ENCODE measurements at regions not wholly inside any gene's neighbourhood (a gene's known extent, or its start where the extent isn't known, plus 50 kb on each side); places are given as distances from the start of the nearest gene placed in this dataset.

DNA sequence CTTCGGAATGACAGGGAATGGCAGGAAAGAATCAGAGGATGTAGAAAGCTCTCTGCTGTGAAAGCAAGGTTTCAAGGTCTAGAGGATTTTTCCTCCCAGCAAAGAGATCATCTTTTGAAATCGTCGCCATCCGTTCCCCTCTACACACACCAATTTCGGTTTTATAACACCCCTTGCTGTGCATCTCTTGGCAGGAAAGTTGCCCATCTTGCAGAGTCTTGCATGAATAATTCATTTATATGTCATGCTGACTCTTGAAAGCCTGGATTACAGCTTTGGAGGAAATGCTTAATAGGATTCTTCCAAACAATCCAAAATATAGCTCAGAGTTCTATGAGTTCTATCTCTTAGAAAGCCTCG lies 262.7 kb downstream of the CHL1 start:
- no peak for DNase-seq

DNA sequence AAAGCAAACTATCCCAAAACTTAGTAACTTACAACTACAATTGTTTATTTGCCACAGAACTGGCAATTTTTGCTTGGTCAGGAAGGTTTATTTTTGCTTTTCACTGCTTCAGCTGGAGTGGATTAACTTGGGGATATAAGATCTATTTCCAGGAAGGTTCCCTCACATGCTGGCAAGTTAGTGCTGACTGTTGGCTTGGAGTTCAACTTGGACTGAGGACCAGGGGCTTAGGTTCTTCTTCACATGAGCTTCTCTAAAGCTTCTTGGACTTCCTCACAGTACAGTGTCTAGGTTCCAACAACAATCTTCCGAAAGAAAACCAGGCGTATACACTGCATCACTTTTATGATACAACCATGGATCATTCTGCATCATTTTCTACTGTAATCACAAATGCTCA lies 264.4 kb downstream of the CHL1 start:
- DNase-seq = no peak

DNA sequence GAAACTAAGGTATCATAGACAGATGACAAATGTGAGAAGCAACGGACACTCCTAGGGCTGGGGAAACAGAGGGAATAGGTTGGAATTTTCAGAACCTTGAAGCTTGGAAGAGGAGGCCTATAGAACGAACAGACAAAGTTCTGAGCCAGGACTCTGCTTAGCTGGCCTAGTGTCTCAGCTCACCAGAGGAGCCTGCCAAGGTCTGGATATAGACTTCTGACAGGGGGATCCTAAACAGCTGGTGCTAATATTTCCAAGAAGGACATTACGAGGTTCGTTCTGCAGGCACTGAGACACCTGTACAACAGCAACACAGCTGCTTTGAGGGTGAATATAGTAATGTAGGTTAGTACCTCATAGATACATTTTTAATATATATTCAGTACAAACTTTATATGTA lies 266.3 kb downstream of the CHL1 start:
- no peak for DNase-seq

DNA sequence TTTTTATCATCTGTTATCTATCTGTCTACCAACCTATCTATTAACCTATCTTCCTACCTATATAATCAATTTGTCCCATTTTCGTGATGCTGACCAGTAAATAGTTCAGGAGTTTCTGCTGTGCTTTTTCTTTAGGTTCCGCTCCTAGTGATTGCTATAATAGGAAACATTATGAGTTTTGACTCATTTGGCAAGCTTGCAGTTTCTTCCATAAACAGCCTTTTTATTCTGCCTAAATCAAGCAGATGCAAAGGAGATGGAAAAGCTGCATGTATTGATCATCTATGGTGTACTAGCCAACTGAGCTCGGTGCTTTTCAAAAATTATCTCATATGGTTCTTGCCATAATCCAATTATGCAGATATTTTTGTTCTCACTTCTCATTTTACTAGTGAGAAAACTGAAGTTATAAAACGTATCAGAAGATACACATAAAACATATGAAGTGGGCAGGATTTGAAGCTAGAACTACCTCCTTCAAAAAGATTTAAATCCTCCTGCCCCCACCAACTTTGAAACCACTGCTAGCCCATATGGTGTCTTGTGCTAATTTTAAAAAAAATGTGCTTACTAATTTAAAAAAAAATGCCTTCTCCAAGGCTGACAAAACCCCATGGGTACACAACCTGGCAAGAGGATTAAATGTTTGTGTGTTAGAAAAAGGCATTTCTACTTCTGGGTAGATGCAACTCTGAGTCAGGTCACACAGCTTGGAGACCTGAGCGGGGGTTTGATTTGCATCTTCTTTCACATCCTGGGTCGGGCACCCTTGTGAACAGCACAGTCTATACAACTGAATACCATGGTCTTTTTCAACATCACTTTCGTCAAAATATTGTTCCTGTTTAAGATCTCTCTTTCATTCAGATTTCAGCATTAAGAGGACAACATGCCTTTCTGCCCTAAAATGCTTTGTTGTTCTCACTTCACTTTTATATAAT lies 267.0 kb downstream of the CHL1 start:
- DNase-seq = no peak

DNA sequence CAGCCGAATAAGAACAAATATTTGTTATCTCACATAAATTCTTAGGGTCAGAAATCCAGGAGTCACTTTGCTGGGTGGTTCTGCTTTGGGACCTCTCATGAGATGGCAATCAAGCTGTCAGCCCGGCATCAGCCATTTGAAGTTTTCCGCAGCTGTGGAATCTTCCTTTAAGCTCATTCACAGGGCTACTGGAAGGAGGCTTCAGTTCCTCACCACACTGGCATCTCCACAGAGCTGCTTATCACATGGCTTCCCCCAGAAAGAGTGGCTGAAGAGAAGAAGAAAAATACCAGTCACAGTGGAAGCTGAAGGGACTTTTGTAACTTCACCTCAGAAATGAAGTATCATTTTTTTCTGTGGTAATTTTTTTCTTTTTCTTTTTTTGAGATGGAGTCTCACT lies 267.7 kb downstream of the CHL1 start:
- no peak for DNase-seq

DNA sequence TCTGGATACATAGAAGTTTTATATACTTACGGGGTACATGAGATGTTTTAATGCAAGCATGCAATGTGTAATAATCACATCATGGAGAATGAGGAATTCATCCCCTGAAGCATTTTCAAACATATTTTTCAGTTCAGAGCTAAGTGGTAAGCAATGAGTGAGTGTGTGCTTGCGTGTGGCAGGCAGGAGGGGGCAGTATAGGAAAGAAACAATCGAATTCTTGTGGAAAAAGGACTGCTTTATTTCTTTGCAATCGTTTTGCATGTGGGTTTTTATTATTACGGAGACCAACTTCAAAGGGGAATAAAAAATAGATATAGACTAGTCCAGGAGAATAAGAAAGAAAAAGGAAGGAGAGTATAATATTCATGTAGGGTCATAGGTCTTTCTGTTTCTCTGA lies 271.6 kb downstream of the CHL1 start:
- no peak for DNase-seq

DNA sequence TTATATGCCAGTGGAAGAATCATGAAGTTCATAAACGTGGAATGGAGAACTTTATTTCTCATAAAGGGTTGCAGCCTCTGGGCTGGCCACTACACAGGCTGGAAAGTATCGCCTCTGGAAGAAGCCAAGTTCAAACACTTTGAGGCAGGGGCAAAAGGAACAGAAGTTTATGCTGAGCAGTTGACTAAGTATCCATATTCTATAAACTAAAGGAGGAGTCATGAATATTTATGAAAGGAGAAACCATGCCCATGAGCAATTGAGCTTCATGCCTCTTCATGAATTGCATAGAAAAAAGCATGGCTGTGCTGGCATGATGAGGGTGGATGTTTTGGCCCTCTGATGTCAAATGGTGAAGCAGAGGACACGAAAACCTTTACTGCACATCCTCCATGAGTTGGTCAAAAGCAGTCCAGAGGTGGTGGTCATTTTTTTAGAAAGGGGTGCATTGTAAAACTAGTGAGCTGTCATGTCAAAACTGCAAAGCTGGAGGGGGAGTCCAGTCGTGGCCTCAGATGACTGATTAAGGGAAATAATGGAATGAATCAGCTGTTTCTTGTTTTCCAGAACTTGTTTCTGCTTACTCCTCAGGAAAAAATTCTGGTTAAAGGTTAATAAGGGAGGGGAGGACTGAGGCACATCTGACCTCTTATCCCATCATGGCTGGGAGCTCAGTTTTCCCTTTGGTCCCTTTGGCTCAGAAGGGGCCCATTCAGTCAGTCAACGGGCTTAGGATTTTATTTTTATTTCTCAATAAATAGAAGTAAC lies 276.7 kb downstream of the CHL1 start:
- no peak for DNase-seq

DNA sequence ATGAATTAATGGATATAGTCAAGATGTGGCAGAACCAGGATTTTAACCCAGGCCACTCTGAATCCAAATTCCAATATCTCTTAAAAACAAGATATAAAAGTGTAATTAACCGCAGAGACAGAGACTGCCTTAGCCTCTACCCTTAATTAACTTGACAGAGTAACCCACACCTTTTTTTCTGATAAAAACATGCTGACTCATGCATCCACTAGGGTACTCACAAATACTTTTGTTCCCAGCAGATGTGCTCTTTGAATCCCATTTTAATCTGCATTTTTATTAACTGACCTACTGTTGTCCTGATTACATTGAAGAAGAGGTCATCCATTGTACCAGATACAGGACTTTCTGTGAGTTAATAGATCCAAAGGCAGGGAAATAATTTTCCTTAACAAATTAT lies 278.3 kb downstream of the CHL1 start:
- DNase-seq = no peak

DNA sequence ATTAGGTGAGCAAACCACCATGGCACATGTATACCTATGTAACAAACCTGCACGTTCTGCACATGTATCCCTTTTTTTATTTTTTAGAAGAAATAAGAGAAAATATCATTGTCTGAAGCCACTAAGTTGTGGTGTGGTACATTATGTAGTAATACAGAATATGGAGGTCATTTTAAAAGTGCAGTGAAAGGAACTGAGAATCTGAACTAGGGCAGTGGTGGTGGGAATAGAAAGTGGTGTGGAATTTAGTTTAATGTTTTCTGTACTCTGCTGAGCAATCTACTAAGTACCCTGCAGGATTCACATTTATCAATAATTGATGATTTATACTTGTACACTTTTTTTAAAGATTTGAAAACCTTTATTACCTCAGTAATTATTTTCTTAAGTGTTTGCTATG lies 283.5 kb downstream of the CHL1 start:
- DNase-seq = no peak

DNA sequence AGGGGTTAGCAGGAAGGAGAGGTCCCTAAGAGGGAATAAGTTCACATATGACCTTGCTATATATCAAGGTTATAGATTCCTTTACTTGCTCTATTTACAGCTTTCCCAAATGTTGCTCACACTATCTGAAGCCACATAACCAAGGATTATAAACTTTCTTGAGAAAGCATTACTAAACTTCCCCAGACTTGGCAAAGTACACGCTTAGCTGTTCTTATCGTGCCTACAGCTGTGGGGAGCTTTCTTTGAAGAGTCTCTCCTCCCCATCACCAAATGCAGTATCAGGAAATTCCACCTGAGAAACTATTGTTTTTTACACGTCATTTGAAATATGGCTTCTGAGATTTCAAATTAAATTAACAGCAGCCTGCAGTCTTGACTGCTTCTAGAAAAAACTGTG lies 284.5 kb downstream of the CHL1 start:
- DNase-seq = no peak

DNA sequence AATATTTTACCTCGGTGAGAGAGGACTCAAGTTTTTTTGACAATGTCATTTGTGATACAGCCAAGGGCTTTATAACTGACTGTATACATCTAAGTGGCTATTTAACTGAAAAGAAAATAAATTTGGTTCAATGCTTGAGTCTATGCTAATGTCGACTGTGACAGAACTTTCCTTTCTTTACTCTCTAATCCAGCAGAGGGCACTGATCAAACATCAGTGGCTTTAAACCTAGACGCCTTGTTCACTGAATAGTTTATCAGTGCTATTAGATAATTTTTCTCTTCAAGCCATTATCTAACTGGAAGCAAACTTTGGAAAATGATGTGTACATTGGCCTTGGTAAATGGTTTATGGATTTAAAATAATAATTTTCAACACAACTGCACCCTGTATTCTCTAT lies 285.1 kb downstream of the CHL1 start:
- DNase-seq = no peak

DNA sequence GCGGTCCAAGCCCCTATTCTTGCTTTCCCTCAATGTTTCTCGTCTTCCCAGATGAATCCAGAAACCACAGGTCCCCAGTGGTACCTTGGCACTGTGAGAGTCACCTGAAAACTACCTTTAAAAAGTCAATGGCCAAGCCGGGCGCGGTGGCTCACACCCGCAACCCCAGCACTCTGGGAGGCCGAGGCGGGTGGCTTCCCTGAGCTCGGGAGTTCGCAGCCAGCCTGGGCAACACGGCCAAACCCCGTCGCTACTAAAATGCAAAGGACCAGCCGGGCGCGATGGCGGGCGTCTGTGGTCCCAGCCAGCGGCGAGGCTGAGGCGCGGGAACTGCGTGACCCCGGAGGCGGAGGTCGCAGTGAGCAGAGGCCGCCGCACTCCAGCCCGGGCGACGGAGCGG lies 285.9 kb downstream of the CHL1 start:
- DNase-seq = no peak

DNA sequence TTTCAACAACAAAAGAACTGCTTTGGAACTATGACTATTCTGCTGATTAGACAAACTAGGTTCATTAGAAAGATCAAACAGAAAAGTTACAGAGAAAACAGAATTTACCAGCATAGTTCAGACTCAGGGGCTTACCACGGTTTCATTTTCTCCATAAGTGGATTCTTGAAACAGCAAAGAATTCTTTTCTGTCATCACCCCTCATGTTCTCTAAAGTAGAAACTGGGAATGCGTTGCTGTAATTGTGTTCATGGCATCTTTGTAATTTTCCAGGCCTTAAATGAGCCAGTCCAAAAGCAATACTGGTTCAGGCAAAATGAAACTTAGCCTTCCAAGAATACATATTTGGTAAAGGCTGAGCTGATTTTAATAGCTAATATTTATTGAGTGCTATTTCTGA lies 287.8 kb downstream of the CHL1 start:
- DNase-seq = no peak

DNA sequence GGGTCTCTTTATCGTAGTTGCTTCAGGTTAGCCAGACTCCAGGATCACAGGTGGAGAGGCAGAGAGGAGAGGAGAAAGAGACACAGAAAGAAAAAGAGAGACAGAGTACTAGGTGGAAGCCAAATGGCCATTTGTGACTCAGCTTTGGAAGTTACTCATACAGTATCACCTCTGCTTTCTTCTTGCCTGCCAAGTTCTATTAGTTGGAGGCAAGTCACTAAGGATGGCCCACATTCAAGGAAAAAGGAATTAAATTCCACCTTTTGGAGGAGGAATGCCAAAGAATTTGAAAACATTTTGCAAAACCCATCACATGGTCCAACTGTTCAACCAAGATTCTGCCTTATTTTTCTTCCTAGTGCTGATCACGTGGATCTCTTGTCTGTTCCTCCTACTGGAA lies 291.1 kb downstream of the CHL1 start:
- DNase-seq = no peak

DNA sequence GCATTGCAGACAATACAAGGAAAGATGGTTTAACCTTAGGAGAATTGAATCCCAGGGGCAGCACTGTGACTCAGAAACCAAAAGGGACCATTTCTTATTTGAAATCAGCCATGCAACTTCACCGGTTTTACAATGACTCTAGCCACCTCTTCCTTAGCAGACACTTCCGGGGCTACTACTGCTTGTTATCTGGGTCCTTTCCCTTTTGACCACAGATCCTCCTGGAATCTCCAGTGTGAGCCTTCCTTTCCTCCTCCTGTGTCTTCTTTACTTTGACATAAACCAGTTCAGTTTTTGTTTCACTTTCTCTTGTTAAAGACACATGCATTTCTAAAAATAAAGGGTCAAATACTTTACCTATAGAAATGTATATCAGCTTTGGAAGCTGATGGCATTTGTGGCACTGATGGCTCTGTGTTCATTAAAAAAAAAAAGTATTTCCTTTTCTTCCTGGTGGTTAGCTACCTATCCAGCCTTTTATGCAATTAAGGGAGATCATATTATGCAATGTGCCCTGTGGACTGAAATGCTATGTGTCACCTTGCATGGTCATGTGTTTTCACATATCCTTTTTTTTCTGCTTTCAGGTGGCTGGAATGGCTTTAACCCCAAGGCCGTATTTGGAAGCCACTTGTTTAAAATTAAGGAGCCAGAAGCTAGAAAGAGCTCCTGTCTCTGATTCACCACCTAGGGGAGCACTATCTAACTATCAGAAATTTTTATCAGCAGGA lies 296.2 kb downstream of the CHL1 start:
- DNase-seq = no peak

DNA sequence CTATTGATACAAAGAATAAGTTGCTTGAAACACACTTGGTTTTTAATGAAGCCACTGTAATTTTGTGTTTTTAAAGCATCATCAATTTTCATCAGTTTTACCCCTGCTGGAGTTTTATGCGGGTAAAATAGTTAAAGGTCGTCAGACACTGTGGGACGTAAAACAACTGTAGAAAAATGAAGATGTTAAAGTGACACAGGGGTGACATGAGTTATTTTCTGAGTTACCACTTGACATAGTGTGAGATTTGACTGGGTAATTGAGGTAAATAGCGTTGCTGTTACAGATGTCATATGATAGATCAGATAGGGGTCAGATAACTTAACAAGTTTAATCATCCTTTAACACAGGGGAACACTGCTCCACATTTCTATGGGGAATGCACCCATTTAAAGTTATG lies 297.6 kb downstream of the CHL1 start:
- no peak for DNase-seq

DNA sequence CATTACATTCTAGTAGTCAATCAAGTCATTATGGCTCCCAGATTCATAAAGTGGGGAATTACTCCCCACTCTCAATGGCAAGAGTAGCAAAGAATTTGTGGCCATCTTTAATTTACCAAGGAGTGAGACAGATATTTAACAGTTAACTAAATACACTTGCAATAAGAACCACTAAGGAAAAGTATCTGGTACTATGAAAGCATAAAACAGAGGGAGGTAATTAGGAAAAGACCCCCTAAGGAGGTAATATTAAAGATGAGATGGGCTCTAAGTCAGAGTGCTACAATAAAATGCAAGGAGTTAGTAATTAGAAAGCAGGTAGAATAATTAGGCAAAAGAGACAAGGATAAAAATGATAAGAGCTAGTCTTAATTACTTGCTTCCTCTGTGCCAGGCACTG lies 301.9 kb downstream of the CHL1 start:
- DNase-seq = no peak

DNA sequence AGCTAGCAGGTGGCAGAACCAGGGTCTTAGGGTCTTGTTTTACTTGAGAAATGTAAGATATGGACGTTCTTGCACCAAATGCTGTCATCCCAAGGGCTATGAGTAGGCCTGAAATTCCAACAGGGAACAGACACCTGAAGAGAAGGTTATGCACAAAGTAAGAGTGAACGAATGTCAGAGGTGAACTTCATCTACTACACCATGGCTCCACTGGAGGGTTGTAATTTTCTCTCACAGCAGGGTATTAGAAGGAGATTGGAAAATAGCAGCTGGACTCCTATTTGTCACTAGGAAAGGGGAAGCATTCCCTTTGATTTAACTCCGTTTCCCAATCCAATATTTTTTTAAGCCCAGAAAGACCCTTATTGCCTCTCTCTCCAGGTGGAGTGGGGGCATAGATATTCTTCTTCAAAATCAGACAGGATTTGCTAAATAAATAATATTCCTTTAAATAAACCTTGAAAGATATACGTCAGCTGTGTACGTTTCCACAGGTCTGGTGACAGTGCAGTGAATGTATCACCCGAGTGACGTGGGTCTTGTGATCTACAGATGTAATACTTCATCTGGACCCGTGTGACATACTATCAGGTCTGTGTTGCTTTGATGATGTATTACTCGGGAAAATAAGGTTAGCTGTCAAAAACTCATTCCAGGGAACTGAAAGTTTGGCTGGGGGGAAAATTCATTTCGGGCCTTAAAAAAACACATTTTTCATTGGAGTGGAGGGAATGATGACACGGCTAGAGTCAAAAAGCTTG lies 302.6 kb downstream of the CHL1 start:
- no peak for DNase-seq

DNA sequence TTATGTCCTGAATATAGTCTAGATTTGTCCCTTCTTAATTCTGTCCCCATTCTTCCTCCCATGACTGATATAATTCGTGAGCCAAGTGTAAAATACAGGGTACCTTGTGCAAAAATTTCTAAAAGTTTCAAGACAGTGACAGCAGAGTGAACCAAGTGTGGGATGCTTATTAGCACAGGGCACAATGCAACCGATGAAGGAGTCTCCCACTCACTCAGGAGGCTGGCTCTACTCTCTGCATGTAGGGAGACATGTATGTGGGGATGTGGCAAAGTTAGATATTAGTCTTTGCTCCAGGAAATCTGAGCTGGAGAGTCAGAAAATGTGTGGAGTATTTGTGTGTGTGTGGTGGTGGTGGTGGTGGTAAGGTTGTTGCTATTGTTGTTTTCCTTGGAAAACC lies 305.9 kb downstream of the CHL1 start:
- no peak for DNase-seq

DNA sequence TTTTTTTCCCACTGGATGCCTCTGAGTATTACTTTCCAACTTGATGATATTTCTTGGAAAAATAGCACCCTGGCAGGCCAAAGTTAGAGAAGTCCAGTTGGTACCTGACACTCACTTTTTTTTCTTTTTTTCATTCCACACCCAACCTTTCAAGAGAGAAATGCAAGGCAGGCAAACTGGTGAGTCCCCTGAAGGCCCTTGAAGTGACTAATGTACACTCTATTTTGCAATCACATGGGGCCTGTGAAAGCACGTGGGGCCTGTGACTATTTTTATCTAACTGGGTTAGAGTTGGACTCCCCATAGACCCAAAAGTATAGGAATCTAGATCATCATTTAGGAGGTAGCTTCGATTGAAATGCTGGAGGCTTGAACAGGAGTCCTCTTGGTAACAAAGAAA lies 316.7 kb downstream of the CHL1 start:
- no peak for DNase-seq

DNA sequence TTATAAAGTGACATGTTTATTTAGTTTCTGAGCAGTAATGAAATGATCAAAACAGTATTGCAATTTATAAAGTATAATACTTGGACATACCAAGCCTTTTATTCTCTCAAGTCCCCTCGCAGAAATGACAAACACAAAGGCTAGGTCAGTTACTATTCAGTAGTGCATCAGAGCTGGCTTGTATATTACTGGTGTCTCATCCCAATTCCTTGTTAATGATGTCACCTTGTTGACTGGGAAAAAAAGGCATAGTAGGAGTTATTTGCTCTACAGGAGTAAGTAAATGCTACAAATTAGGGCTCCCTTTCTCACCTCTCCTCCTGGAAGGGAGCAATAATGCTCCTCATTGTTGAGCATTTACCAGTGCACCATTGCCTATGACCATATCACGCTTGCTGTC lies 317.6 kb downstream of the CHL1 start:
- DNase-seq = no peak

DNA sequence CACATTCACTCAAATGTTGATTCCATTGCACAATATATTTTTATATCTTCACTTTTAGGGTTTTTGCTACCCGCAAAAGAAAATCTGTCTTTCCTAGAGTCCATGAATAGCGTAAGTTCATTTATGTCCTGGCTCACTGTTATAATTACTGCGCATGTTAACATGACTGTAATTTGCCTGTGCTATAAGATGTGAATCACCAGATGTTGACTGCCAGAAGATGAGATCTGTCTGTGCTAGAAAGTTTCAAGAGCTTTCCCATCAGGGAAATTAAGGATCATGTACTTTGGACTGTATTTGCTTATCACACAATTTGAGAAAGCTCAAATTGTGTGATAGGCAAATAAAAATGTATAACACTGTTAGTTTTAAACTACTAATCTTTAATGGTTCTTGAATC lies 322.5 kb downstream of the CHL1 start:
- DNase-seq = no peak

DNA sequence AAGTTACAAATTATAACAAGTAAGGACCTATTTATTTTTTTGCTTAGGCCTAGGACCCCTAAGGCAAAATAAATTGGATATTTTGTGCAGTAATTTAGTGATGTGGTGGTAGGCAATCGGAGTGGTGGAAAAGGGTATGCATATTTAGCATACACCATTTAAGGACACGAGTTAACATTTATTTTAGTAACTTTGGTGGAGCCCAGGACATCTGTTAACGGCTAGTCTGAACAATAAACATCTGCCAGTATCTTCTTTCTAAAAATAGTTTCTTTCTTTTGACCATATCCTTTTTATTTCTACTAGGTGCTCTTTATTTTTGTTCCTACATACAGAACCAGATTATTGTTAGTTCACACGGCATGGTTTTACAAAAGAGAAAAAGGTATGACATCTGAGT lies 326.3 kb downstream of the CHL1 start:
- no peak for DNase-seq
